Smooth muscle cell (in vitro differentiated cells): ENCODE measurements at regions not wholly inside any gene's neighbourhood (a gene's known extent, or its start where the extent isn't known, plus 50 kb on each side); places are given as distances from the start of the nearest gene placed in this dataset.

Experiments used
- DNase-seq: peaks from one replicate; lab custom pipeline; 2025; ENCODE audit not compliant: unreplicated experiment; lab: John Stamatoyannopoulos, UW
- H2AFZ ChIP-seq: fragments of 200-600 bp; sonication (generic); 2 replicates; pipeline ENCODE4 v1.6.0; 2016; ENCODE audit warnings: antibody characterized with exemption, low read depth, mild to moderate bottlenecking
- H3F3A ChIP-seq: fragments of 200-600 bp; sonication (generic); 2 replicates; pipeline ENCODE4 v1.6.0; 2017; ENCODE audit warnings: antibody characterized with exemption, low read depth
- H3K27ac ChIP-seq: fragments of 200-600 bp; sonication (generic); 2 replicates; pipeline ENCODE4 v1.5.1; 2016; ENCODE audit warnings: low read depth, mild to moderate bottlenecking
- H3K27me3 ChIP-seq: fragments of 200-600 bp; sonication (generic); 2 replicates; pipeline ENCODE4 v1.6.1; 2016; ENCODE audit warnings: low read depth, mild to moderate bottlenecking
- H3K36me3 ChIP-seq: fragments of 200-600 bp; sonication (generic); 2 replicates; pipeline ENCODE4 v1.5.1; 2016; ENCODE audit warnings: low read depth
- H3K4me1 ChIP-seq: fragments of 200-600 bp; sonication (generic); 2 replicates; pipeline ENCODE4 v1.5.1; 2016; ENCODE audit warnings: low read depth
- H3K4me2 ChIP-seq: fragments of 200-600 bp; sonication (generic); 2 replicates; pipeline ENCODE4 v1.6.0; 2016; ENCODE audit warnings: mild to moderate bottlenecking
- H3K4me3 ChIP-seq: fragments of 200-600 bp; sonication (generic); 2 replicates; pipeline ENCODE4 v1.5.1; 2016; ENCODE audit warnings: mild to moderate bottlenecking
- H3K79me2 ChIP-seq: fragments of 200-600 bp; sonication (generic); 2 replicates; pipeline ENCODE4 v1.6.0; 2016; ENCODE audit warnings: low read depth, mild to moderate bottlenecking
- H3K9ac ChIP-seq: fragments of 200-600 bp; sonication (generic); 2 replicates; pipeline ENCODE4 v1.6.0; 2016; ENCODE audit warnings: low read depth
- H3K9me3 ChIP-seq: fragments of 200-600 bp; sonication (generic); replicated peaks from 2 replicates; pipeline ENCODE4 v1.5.1; 2016; ENCODE audit warnings: low read depth
- H4K20me1 ChIP-seq: fragments of 200-600 bp; sonication (generic); 2 replicates; pipeline ENCODE4 v1.6.0; 2016; ENCODE audit warnings: low read depth
- WGBS: methylation state at CpG from one replicate; pipeline ENCODE4 v1.1.7; 2016; ENCODE audit warnings: low lambda C conversion rate; 5-methylcytosine and 5-hydroxymethylcytosine counted together
- TF ChIP-seq, protein P1 (sequence below): fragments of 200-600 bp; sonication (generic); IDR thresholded peaks from 2 replicates; pipeline ENCODE4 v1.5.1; 2017; ENCODE audit warnings: borderline replicate concordance, mild to moderate bottlenecking, antibody characterized with exemption; ENCODE audit not compliant: insufficient read depth, poor library complexity, severe bottlenecking

DNA sequence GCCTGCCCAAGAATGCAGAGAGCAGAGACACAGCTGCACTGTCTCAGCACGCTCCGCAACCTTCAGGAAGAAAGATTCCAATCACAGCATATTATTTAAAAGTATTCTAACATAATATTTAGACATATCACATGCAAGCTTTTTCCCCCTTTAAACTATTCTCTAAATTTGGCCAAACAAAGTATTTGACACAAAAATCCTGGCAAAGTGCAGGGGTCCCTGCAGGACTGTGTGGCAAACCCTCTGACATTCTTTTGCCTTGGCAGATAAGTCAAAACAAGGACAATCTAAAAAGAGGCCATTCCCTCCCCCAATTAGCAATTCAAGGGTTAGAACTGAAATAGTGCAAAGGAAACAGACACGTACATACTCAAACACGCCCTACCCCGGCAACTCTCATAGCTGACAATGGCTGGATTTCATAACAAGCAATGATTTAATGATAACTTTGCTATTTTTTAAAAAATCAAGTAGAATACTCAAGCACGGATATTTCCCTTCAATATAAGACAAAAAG is 225.3 kb downstream of the MRPL39 start:
- no peaks in the 10 kb centered on the region for H3K27me3 ChIP-seq
- no peaks in the 10 kb centered on the region for H3K9me3 ChIP-seq
- H2AFZ ChIP-seq = no peak overlapping the region
- H3K4me2 ChIP-seq = no peak overlapping the region
- no peaks in the 10 kb centered on the region for H3K4me1 ChIP-seq
- DNase-seq = no peak
- 92% methylated on average over 6 of the region's 6 CpGs for WGBS
- TF ChIP-seq, protein P1, sequence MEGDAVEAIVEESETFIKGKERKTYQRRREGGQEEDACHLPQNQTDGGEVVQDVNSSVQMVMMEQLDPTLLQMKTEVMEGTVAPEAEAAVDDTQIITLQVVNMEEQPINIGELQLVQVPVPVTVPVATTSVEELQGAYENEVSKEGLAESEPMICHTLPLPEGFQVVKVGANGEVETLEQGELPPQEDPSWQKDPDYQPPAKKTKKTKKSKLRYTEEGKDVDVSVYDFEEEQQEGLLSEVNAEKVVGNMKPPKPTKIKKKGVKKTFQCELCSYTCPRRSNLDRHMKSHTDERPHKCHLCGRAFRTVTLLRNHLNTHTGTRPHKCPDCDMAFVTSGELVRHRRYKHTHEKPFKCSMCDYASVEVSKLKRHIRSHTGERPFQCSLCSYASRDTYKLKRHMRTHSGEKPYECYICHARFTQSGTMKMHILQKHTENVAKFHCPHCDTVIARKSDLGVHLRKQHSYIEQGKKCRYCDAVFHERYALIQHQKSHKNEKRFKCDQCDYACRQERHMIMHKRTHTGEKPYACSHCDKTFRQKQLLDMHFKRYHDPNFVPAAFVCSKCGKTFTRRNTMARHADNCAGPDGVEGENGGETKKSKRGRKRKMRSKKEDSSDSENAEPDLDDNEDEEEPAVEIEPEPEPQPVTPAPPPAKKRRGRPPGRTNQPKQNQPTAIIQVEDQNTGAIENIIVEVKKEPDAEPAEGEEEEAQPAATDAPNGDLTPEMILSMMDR = no peak
- H3K4me3 ChIP-seq = no peak overlapping the region
- H3F3A ChIP-seq = no peaks in the 10 kb centered on the region
- H3K9ac ChIP-seq = no peak overlapping the region
- H4K20me1 ChIP-seq = no peaks in the 10 kb centered on the region
- H3K36me3 ChIP-seq = no peaks in the 10 kb centered on the region
- H3K27ac ChIP-seq = no peak overlapping the region
- H3K79me2 ChIP-seq = no peaks in the 10 kb centered on the region

DNA sequence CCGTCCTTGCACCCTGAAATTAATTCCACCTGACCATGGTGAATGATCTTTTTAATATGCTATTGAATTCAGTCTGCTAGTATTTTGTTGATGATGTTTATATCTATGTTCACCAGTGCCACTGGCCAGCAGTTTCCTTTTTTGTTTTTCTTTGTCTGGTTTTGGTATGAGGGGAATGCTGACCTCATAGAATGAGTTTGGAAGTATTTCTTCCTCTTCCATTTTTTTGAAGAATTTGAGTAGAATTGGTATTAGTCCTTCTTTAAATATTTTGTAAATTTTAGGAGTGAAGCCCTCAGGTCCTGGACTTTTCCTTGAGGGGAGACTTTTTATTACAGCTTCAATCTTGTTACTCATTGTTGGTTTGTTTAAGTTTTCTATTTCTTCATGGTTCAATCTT is 231.6 kb downstream of the MRPL39 start:
- Histone ChIP-seq H2AFZ (no peak overlapping the region), H3K36me3 (no peaks in the 10 kb centered on the region)
- TF ChIP-seq, protein P1 = no peak

DNA sequence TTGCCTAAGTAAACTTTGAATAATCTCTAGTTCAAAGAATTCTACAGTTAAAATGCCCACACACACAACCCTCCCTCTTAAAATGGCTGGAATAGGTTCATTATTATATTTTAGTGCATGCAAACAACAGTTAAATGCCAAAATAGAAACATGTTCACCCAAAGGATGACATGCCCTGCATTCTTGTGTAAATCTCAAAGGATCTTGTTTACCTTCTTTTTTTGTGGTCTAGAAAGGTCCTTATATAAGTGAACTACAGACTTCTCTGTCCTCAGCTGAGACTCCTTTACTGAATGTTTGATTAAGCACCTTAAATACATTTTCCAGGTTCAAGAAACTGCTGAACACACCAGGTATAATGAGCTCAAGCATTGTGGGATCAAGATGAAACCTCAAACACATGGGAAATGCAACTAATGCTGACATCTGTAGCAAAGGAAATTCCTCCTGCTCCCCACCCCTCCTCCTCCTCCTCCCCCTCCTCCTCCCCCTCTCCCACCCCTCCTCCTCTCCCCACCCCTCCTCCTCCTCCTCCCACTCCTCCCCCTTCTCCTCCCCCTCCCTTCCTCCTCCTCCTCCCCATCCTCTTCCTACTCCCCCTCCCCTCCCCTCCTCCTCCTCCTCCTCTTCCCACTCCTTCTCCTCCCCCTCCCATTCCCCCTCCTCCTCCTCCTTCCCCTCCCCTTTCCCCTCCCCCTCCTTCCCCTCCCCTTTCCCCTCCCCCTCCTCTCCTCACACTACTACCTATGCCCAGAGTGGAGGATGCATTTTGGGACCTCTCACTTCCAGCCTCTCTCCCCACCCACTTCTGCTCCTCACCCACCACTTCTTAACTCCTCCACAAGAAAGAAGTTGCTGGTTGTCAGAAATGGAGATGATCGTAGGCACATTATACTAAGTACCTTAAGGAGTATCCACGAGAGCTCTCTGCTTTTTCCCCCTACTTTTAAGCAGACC is 233.9 kb downstream of the MRPL39 start:
- Histone ChIP-seq H3K36me3 (no peaks in the 10 kb centered on the region), H4K20me1 (no peaks in the 10 kb centered on the region), H2AFZ (no peak overlapping the region), H3K27ac (no peak overlapping the region), H3K9ac (no peak overlapping the region), H3K79me2 (no peaks in the 10 kb centered on the region), H3F3A (no peaks in the 10 kb centered on the region), H3K4me1 (peaks cover 7% of the 10 kb centered on the region), H3K27me3 (no peaks in the 10 kb centered on the region), H3K4me2 (no peak overlapping the region), H3K4me3 (no peak overlapping the region), H3K9me3 (no peaks in the 10 kb centered on the region)
- 62% methylated on average over 2 of the region's 2 CpGs for WGBS
- DNase-seq = no peak
- TF ChIP-seq, protein P1 = no peak

More for the DNA sequence above, 231.6 kb downstream of the MRPL39 start:
- DNase-seq = no peak
- 85% methylated on average over 1 of the region's 1 CpG for WGBS
- no peak overlapping the region for H3K4me3 ChIP-seq
- H4K20me1 ChIP-seq = no peaks in the 10 kb centered on the region
- H3K27ac ChIP-seq = no peak overlapping the region
- no peak overlapping the region for H3K9ac ChIP-seq
- no peaks in the 10 kb centered on the region for H3K9me3 ChIP-seq
- no peaks in the 10 kb centered on the region for H3F3A ChIP-seq
- H3K4me2 ChIP-seq = no peak overlapping the region
- no peaks in the 10 kb centered on the region for H3K27me3 ChIP-seq
- H3K4me1 ChIP-seq = no peaks in the 10 kb centered on the region
- H3K79me2 ChIP-seq = no peaks in the 10 kb centered on the region
